HCT116 (cell line): ENCODE measurements at regions not wholly inside any gene's neighbourhood (a gene's known extent, or its start where the extent isn't known, plus 50 kb on each side); places are given as distances from the start of the nearest gene placed in this dataset.

ENCODE experiments used
- CTCF ChIP-seq, 3 experiments: fragments of 200-600 bp in 1 of 3; sonication (generic) in 1 of 3; IDR thresholded peaks in 2 of 3; conservative IDR thresholded peaks in 1 of 3; 2 replicates each; pipeline ENCODE4 v1.5.1; 2012 to 2017; ENCODE audit warnings: low read depth in 2 of 3, low read length in 2 of 3, antibody characterized with exemption in 1 of 3, borderline replicate concordance in 1 of 3, control low read depth in 1 of 3, mild to moderate bottlenecking in 1 of 3, mixed read lengths in 1 of 3, mixed run types in 1 of 3, moderate library complexity in 1 of 3; ENCODE audit not compliant: insufficient read depth in 1 of 3
- EZH2 ChIP-seq: fragments of 200-600 bp; sonication (generic); IDR thresholded peaks from 2 replicates; pipeline ENCODE4 v1.6.1; 2017; ENCODE audit warnings: antibody characterized with exemption, mixed run types
- EZH2phosphoT487 ChIP-seq: fragments of 200-600 bp; IDR thresholded peaks from 2 replicates; pipeline ENCODE4 v1.6.1; 2018; ENCODE audit warnings: antibody characterized with exemption, borderline replicate concordance
- POLR2A ChIP-seq: IDR thresholded peaks from 2 replicates; pipeline ENCODE4 v1.7.0; 2011; ENCODE audit warnings: borderline replicate concordance; ENCODE audit not compliant: insufficient read depth, insufficient read length; ENCODE audit errors: extremely low read depth
- POLR2AphosphoS5 ChIP-seq: IDR thresholded peaks from 2 replicates; pipeline ENCODE4 v1.6.1; 2011; ENCODE audit warnings: mild to moderate bottlenecking, low read depth, low read length, moderate library complexity
- REST ChIP-seq: IDR thresholded peaks from 2 replicates; pipeline ENCODE4 v1.6.1; 2012; ENCODE audit warnings: low read depth
- SIN3A ChIP-seq: IDR thresholded peaks from 2 replicates; pipeline ENCODE4 v1.6.1; 2012; ENCODE audit warnings: low read depth
- ZBTB33 ChIP-seq: IDR thresholded peaks from 2 replicates; pipeline ENCODE4 v1.6.1; 2011; ENCODE audit warnings: mild to moderate bottlenecking, low read length, moderate library complexity; ENCODE audit not compliant: insufficient replicate concordance; ENCODE audit errors: extremely low read depth
- ZNF274 ChIP-seq: fragments of 200-500 bp; sonication (Bioruptor generic); IDR thresholded peaks from 2 replicates; pipeline ENCODE4 v1.6.1; 2014; ENCODE audit warnings: mild to moderate bottlenecking, low read depth, low read length, inconsistent platforms

GRCh38 chr9:118028225-118028624 is 324.0 kb downstream of the TLR4 start:
- no peak for TF ChIP-seq EZH2
- TF ChIP-seq CTCF (IDR thresholded peaks at IDR 0.05 in 2 of 3, conservative IDR thresholded peaks at IDR 0.05 in 1 of 3; ENCODE audit: borderline replicate concordance in 1 of 3, insufficient read depth in 1 of 3, low read depth in 2 of 3, low read length in 2 of 3) = no peak
- no peak for TF ChIP-seq REST
- no peak for TF ChIP-seq EZH2phosphoT487
- no peak for TF ChIP-seq POLR2AphosphoS5
- no peak for TF ChIP-seq POLR2A
- TF ChIP-seq SIN3A = no peak
- TF ChIP-seq ZBTB33 = no peak
- TF ChIP-seq ZNF274 = no peak
